Parathyroid adenoma (tissue), 2 donors: ENCODE measurements at regions not wholly inside any gene's neighbourhood (a gene's known extent, or its start where the extent isn't known, plus 50 kb on each side); places are given as distances from the start of the nearest gene placed in this dataset.

Experiments used
- H2AFZ ChIP-seq: fragments of 300-600 bp; sonication (generic); one replicate; pipeline ENCODE4 v1.7.0; 2017; ENCODE audit warnings: antibody characterized with exemption, mild to moderate bottlenecking
- H3K27ac ChIP-seq: fragments of 300-600 bp; sonication (generic); one replicate; pipeline ENCODE4 v1.7.0; 2017
- H3K27me3 ChIP-seq: fragments of 300-600 bp; sonication (generic); one replicate; pipeline ENCODE4 v1.7.0; 2017; ENCODE audit warnings: low read length; ENCODE audit not compliant: control insufficient read depth, insufficient read depth
- H3K36me3 ChIP-seq: fragments of 300-600 bp; sonication (generic); one replicate; pipeline ENCODE4 v1.7.0; 2017; ENCODE audit warnings: low read length; ENCODE audit not compliant: control insufficient read depth, insufficient read depth
- H3K4me1 ChIP-seq: fragments of 300-600 bp; sonication (generic); one replicate; pipeline ENCODE4 v1.7.0; 2017; ENCODE audit warnings: control low read depth
- H3K4me2 ChIP-seq: fragments of 300-600 bp; sonication (generic); one replicate; pipeline ENCODE4 v1.7.0; 2017; ENCODE audit warnings: low read length
- H3K4me3 ChIP-seq: fragments of 300-600 bp; sonication (generic); one replicate; pipeline ENCODE4 v1.7.0; 2017; ENCODE audit warnings: low read depth, low read length
- H3K79me2 ChIP-seq: fragments of 300-600 bp; sonication (generic); one replicate; pipeline ENCODE4 v1.7.0; 2017; ENCODE audit warnings: control low read depth
- H3K9ac ChIP-seq: fragments of 300-600 bp; sonication (generic); one replicate; pipeline ENCODE4 v1.7.0; 2017; ENCODE audit warnings: mild to moderate bottlenecking
- H3K9me3 ChIP-seq: fragments of 300-600 bp; sonication (generic); one replicate; pipeline ENCODE4 v1.7.0; 2017; ENCODE audit warnings: low read length; ENCODE audit not compliant: control insufficient read depth
- CTCF ChIP-seq: fragments of 300-600 bp; sonication (generic); IDR thresholded peaks from one replicate; pipeline ENCODE4 v1.7.0; 2017; ENCODE audit warnings: antibody characterized with exemption, mild to moderate bottlenecking
- donor health status: primary hyperparathyroidism.

- no peaks in the 10 kb centered on the region for H3K27me3 ChIP-seq
- no peak overlapping the region for H3K27ac ChIP-seq
- no peak for TF ChIP-seq CTCF
- H3K9ac ChIP-seq: no peak overlapping the region
- no peaks in the 10 kb centered on the region for H3K9me3 ChIP-seq
- H3K36me3 ChIP-seq: no peaks in the 10 kb centered on the region
- no peak overlapping the region for H3K4me2 ChIP-seq
- H3K4me1 ChIP-seq: no peaks in the 10 kb centered on the region
- H3K4me3 ChIP-seq: no peak overlapping the region
- H2AFZ ChIP-seq: no peak overlapping the region
- no peaks in the 10 kb centered on the region for H3K79me2 ChIP-seq
Observed at GRCh38 chr15:81443040-81443820, 69.2 kb upstream of the TMC3 start.

GRCh38 chr15:81442454-81442853 lies 68.4 kb upstream of the TMC3 start:
- no peak overlapping the region for H3K4me3 ChIP-seq
- H3K4me1 ChIP-seq: no peaks in the 10 kb centered on the region
- no peaks in the 10 kb centered on the region for H3K9me3 ChIP-seq
- no peak overlapping the region for H3K9ac ChIP-seq
- no peaks in the 10 kb centered on the region for H3K79me2 ChIP-seq
- H3K4me2 ChIP-seq: no peak overlapping the region
- H3K27ac ChIP-seq: no peak overlapping the region
- no peaks in the 10 kb centered on the region for H3K27me3 ChIP-seq
- H3K36me3 ChIP-seq: no peaks in the 10 kb centered on the region
- H2AFZ ChIP-seq: no peak overlapping the region
- TF ChIP-seq CTCF: no peak

GRCh38 chr15:81434851-81435250 lies 60.8 kb upstream of the TMC3 start:
- no peak for TF ChIP-seq CTCF
- no peak overlapping the region for H2AFZ ChIP-seq
- H3K36me3 ChIP-seq: no peaks in the 10 kb centered on the region
- no peak overlapping the region for H3K4me3 ChIP-seq
- H3K27ac ChIP-seq: no peak overlapping the region
- no peaks in the 10 kb centered on the region for H3K27me3 ChIP-seq
- H3K79me2 ChIP-seq: no peaks in the 10 kb centered on the region
- H3K4me1 ChIP-seq: no peaks in the 10 kb centered on the region
- H3K9ac ChIP-seq: no peak overlapping the region
- no peaks in the 10 kb centered on the region for H3K9me3 ChIP-seq
- H3K4me2 ChIP-seq: no peak overlapping the region

- no peaks in the 10 kb centered on the region for H3K36me3 ChIP-seq
- H2AFZ ChIP-seq: no peak overlapping the region
- no peak overlapping the region for H3K4me2 ChIP-seq
- no peak overlapping the region for H3K4me3 ChIP-seq
- H3K79me2 ChIP-seq: no peaks in the 10 kb centered on the region
- H3K27me3 ChIP-seq: no peaks in the 10 kb centered on the region
- no peak for TF ChIP-seq CTCF
- no peaks in the 10 kb centered on the region for H3K4me1 ChIP-seq
- H3K9me3 ChIP-seq: no peaks in the 10 kb centered on the region
- no peak overlapping the region for H3K9ac ChIP-seq
- no peak overlapping the region for H3K27ac ChIP-seq
Observed at GRCh38 chr15:81433462-81433861, 59.4 kb upstream of the TMC3 start.

- no peaks in the 10 kb centered on the region for H3K4me1 ChIP-seq
- H2AFZ ChIP-seq: no peak overlapping the region
- no peaks in the 10 kb centered on the region for H3K36me3 ChIP-seq
- no peak overlapping the region for H3K9ac ChIP-seq
- TF ChIP-seq CTCF: no peak
- no peaks in the 10 kb centered on the region for H3K27me3 ChIP-seq
- H3K4me2 ChIP-seq: no peak overlapping the region
- no peaks in the 10 kb centered on the region for H3K9me3 ChIP-seq
- H3K4me3 ChIP-seq: no peak overlapping the region
- H3K79me2 ChIP-seq: no peaks in the 10 kb centered on the region
- no peak overlapping the region for H3K27ac ChIP-seq
Observed at GRCh38 chr15:81432179-81432578, 58.2 kb upstream of the TMC3 start.
